Dermis microvascular lymphatic vessel endothelial cell (primary cell): ENCODE measurements at regions not wholly inside any gene's neighbourhood (a gene's known extent, or its start where the extent isn't known, plus 50 kb on each side); places are given as distances from the start of the nearest gene placed in this dataset.

Source experiments
- DNase-seq, 2 donors: peaks; one replicate each; pipeline versions ENCODE4 v3.0.0 to v3.0.0-alpha.2; 2010; ENCODE audit warnings: low read depth in 2 of 2

DNA sequence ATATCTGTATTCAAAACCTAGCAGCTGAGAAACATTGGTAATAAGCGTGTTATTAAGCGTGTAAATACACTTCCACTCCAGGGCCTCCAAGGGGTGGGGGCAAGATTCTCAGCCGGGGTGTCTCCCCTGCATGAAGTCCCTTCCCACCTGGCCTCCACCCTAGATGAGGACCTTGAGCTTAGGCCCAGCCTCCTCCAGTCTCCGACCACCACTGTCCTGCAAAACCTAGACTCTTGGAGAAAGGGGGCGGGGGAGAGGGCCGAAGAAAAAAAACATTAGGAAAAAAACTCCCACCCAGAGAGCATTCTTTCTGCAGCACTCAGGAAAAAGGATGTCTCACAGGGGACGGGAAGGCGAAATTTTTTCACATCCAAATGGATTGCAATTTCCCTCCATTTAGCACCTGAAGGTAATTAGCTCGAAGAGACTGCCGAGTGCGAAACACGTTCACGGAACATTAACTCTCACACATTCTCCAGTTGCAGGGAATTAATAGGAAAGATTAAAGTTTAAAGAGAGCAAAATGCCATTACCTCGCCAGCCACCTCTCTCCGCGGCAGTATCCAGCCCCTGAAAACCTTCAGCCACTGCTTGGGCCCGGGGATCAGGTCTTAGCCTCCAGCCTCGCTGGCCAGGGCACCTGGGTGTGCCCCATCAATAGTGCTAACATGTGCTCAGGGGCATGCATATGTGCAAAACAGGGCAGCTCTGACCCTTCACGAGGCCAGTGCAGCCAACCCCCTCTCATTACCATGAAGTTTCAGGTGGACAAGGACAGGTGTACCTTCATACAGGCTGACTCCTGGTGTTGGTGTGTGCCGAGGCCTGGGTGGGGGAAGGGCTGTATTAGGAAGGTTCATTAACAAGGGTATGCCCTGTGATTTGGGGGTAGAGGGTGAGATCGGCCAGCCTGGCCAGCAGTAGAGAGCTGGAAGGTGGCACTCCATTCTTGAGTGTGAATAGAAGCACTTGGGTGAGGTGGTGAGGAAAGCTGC lies 77.2 kb downstream of the HIF1AN start:
- no peak for DNase-seq

DNA sequence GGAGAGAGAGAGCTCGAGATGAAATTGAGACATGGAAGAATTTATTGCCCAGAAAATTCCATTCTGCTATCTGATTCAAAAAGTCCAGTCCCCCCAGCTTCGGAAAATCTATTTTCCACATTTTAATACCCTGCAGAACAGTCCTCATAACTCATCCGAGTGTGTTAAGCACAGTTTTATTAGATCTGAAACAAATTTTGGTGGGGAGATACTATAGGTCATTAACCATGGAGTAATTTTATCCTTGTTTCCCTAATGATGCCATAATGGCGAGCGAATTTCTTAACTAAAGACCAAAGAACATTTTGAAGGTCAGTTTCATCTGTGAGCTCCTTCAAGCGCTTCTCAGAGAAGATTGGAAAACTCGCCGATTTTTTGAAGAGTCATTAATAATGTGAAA lies 78.1 kb downstream of the HIF1AN start:
- no peak for DNase-seq

DNA sequence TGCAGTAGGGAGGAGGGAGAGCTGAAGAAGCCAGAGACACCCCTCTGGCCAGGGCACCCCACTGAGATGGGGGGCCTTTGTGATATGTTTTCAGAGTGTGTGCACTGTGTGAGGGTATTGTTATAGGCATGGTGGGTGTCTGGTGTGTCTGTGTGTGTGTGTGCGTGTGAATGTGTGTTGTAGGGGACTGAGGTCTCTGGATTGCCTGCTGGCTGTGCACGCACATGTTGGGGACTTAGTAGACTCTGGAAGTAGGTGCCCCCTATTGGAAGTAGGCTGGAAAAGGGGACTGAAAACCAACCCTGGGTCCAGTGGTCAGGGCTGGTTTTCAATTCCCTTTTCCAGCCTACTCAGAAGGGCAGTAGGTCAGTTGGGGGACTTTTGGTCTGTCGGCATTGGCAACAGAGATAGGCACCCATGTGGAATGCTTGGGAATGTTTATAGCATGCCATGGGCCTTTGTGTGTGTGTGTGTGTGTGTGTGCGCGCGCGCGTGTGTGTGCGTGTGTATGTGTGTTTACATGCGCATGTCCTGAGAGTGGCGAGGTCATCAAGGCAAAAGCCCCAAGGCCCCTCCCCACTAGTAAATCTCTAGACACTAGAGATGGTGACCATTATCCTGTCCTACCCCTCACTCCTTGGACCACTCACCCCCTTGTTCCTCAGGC lies 78.8 kb downstream of the HIF1AN start:
- no peak for DNase-seq

DNA sequence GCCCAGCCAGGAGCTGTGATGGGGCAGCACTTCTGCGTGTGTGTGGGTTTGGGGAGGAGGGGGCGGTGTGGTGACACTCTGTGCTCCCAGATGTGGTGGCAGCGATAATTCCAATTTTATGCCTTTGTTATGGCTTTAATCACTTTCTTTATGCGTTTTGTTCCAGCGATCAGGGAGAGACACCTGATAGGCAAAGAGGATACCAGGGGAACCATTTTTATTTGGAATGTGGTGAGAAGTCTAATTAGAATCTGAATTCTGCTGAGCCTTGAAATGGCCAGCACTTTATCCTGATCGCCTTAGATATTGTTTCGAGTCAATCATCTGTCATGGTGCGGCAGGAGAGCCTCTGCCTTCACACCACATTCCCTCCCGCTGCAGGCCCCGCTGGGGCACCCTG lies 79.5 kb downstream of the HIF1AN start:
- DNase-seq: no peak

DNA sequence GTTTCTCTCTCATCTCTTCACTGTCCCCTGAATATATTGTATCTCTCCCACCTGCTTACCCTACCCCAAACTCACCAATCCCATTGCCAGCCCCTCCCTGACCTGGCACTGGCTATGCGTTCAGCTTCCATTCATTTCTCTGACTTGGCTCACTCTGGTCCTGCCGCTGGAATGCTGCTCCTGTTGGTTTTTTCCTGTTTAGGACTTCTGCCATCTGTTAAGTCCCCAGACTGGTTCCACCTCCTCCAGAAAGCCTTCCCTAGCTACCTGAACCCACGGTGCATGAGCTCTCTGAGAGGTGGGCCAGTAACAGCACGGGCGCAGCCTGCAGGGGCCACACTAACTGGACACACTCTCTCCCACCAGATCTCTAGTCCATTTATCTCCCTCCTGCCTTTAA lies 80.2 kb downstream of the HIF1AN start:
- DNase-seq: no peak

DNA sequence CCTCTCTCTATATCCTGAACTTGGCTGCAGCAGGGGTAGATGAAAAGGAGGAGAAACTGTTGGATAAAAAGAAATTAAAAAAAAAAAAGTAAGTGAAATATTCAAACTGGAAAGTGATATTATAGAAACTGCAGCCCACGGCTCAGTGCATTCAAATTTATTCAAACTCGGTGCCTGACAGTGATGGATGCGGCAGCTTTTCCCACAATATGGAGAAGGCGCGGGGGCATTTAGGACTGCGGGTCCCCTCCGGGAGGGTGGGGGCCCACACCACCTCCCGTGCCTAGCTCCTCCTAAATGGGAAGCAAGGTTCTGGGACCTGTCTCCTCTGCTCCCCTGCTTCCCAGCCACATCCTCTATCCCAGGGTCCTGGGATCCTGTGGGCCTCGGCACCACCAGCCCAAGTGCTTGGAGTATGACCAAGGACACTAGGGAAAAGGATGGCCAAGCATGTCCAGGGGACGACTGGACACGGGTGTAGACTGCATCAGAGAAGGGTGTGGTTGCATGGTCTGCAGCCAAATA lies 82.4 kb downstream of the HIF1AN start:
- no peak for DNase-seq

DNA sequence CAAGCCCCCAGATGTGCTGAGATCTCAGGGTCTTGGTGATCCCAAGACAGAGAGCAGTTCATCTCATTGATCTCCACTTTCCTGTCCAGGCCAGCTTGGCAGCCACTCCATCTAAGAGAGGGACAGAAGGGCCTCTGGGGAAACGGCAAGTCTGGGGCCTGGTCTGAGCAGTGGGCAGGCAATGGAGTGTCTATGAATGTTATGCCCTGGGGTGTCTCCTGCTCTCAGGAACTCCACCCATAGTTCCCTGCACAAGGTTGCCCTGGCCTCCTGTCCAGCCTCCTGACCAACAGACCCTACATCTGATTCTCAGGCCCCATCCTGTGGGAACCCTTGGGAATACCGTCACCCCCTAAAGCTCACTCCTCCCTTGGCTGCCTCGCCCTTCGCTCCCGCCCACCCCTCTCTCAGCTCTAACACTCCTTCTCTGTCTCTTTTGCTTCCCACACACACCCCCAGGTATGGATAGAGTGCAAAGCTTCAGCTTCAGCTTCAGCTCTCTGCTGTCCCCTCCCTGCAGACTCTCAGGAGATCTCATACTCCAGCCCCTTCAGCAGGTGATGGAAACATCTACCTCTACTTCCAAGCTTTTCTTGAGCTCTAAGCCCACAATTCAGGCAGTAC lies 83.0 kb downstream of the HIF1AN start:
- no peak for DNase-seq

DNA sequence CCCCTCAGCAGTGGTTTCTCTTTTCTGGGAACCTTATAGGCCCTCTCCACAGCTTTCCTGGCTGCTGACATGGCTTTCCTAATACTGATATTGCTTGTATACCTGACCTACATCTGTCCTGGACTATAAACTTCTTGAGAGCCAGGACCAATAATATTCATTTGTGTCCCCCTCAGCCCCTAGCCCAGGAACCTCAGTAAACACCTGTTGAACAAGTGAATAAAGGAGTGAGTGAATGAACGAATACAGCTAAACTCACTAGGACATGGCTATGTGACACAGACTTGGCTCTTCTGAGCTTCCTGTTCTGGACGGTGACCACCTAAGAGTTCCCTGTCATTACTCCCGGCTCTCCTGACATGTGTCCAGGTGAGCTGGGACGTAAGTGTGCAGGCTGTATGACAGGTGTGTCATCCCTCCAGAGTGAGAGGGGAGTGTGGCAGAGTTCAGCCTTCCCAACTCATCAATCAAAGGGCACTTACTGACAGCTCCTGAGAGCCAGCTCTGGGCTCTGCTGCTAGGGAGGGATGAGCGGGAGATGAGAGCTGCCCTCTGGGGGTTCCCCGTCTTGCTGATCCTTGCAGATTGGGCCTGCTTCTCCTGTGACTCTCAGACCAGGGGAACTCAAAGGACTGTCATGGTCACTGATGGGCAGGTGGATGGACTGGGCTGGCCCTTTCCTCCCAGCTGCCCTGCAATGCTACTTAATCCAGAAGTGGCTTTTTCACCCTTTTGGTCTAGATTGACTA lies 84.5 kb downstream of the HIF1AN start:
- no peak for DNase-seq

DNA sequence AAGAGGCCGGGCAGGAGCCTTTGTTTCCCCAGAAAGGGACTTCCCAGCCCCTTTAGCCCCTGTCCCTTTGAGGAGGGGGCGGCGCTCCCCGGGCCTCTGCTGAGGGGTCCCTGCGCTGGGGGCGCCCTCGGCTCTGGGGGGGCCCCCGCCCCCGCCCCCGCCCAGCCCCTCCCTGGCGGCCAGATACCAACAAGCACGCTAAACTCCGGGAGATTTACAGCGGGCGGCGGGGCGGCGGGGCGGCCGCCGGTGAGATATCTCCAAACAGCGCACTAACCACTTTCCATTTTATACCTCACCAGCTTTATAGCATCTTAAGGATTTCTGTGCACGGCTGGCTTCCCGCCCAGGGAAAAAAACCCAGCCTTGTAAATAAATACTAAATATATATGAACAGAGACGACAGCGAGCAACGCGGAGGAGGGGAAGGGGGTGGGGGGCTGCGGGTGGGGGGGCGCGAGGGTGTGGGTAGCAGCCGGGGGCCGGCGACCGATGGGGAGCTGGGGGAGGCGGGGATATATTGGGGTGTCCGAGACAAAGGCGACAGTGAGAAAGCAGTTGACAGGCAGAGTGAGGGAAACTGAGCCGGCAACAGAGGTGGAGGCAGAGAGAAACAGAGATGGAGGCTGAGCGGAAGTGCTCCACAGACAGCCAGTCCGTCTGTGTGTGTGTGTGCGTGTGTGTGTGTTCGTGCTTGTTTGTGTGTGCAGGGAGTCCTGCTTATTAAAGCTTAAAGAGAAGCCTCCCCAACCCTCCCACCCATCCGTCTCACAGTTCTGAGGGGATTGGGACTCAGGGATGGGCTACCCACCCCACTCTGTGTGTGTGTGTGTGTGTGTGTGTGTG lies 85.8 kb downstream of the HIF1AN start:
- DNase-seq: no peak

DNA sequence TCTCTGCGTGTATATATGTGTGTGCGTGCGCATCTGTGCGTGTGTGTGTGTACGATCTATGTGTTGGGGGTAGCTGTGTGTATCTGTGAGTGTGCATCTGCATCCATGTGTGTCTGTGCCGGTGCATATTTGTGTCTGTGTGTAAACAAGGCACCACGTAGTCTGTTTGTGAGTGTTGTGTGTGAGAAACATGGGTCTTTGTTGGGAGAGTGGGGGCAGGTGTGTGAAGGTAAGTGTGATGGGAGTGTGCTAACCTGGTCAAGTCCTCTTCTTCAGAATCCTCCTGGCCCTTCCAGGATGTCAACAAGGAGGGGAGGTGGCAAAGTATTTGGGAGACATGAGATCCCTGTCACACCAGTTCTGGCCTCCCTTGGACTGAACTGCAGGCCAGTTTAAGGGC lies 87.2 kb downstream of the HIF1AN start:
- DNase-seq: no peak

DNA sequence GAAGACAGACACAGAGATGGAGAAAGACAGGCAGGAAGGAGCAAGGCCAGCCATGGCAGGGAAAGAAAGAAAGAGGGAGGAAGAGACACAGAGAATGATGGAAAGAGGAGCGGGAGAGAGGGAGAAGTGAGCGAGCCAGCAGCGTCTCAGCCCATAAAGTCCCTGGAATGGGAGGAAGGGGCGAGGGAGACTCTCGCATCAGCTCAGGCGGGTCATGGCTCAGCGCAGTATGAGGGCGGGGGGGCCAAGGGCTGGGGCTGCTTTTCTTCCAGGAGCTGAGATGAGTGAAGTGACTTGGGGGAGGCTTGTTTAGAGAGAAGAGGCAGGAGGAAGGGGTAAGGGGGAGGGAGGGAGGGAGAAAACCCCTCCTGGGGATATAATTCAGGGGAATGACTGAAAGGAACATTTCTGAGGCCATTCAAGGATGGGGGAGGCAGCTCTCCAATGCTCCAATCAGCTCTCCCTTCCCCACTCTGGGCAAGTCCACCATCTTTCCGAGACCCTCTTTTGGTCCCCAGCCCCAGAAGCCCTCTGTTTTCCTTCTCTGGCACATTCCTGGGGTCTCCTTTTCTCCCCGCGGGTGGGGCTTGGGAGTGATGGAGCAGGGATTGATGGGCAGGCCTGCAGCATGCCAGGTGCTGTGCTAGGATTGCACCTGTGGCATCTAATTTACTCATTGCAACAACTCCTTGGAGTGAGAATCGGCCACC lies 87.9 kb downstream of the HIF1AN start:
- DNase-seq: no peak

DNA sequence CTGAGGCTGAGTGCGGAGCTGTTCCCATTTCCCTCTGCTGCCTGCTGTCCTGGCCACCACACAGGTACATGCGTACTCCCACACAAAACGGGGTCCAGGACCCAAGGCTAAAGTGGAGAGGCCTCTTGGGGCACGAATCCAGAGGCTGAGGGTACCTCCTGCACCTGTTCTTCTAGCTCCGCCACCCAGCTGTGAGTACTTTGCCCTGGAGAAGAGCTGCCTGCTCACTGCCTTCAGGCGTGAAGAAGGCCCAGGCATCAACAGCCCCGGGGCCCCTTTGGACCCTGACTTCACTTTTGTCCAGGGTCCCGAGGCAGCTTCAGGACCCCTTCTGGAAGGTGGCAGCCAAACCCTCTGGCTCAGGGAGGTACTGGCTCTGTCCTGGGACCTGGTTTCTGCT lies 88.6 kb downstream of the HIF1AN start:
- no peak for DNase-seq

DNA sequence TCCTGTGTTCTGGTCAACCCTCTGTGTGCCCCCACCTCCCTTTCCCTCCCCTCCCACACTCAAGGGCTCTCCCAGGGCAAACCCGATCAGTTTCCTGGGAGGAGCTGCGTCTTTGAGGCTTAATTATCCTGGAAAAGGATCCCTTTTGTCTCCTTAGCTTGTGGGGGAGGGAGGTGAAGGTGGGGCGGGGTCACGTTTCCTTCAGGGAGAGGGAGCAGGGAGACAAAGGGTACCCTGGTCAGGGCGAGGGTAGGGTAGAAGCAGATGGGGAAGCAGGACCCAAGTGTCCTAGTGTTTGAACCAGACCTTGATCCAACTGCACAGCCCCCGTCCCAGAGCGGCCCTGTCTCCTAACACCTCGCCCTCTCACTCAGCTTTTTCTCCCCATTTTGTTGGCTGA lies 90.1 kb downstream of the HIF1AN start:
- no peak for DNase-seq

DNA sequence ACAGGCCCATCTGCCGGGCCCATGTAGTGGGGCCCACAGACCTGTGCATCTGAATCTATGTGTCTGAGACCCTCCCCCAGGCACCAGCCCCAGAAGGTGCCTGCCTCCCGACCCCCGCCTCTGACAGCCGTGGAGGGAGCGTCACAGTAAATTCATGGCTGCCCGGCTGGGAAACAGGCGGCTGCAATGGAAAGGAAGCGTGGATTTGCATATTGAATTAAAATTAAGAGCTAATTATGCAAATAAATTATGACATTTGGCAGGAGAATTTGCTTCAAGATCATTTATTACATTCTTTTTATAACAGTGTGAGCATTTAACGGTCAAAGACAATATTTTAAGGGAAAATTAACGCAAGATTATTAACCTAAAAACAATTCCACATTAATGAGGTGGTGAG lies 92.3 kb downstream of the HIF1AN start:
- no peak for DNase-seq

DNA sequence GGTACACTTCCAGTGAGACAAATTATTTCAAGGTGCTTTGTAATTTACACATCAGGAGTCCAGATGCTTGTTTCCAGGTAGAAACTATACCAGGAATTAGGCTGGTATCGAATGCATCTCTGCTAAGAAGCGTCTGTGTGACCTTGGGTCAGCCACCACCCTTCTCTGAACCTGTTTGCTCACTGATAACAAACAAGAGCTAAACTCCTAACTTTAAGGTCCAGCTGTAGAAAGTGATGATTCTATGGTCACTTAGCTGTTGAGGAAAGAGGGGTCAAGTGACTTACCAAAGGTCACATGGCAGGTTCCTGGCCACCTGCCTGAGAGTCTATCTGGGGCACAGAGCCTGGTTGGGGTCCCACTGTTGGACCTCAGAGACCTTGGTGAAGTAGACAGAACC lies 95.4 kb downstream of the HIF1AN start:
- DNase-seq: no peak

DNA sequence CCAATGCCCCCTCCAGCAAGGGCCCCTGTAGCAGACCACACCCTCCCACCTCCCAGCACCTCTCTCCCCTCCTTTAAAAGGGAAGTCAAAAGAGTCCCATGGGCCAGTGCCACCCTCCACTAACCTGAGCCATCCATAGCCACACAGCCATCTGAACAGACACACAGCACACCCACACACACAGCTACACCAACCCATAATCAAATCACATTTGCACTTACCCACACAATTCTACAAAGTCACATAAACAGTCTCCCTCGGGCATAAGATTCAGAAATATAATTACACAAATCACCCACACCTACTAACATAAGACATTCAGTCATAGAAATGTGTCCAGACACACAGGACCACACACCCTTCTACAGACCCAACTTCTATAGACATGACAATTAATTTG lies 96.3 kb downstream of the HIF1AN start:
- DNase-seq: no peak

DNA sequence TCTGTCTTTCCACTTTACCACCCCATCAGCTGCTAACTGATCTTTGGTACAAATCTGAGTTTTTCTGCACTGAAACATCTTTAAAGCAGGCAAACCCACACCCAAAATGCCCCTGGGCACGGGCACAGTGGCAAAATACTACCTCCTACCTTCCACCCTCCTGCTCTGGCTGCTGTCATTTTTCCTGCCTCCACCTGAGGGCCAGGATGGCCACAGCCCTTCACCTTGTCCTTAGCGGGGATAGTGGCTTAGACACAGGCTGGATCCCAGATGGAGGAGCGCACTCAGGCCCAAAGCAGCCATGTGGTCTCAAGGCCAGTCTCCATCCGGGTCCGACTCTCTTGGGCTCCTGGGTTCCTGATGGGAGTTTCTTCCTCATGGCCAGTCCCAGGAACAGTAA lies 98.3 kb downstream of the HIF1AN start:
- no peak for DNase-seq

DNA sequence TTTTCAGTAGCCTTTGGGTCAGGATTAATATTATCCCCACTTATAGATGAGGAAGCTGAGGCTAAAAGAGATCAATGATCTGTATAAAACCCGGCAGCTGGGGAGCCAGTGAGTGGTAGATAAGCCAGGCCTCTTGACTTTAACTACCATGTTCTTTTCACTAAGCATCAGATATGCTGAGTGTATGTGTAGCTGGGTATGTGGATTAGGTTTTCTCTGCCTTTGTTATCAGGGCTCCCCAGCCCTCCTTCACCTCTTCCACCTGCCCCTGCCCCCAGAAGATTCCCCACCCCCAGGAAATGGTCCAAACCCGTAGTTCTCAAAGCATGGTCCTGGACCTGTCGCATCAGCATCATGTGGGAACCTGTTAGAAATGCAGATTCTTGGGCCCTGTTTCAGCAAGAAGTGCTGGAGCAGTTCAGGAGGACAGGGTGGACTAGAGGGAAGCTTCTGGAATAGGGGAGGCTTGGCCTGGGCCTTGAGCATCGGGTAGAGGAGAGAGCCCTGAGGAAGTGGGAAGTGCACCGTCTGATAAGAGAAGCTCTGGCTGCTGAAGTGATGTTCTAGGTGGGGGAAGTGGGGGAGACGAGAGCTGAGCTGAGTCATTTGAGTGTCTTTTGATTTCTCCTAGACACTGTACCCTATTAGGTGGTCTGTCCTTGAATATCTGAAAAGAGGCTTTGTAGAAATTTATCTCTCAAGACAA lies 101.3 kb downstream of the HIF1AN start:
- DNase-seq: no peak

DNA sequence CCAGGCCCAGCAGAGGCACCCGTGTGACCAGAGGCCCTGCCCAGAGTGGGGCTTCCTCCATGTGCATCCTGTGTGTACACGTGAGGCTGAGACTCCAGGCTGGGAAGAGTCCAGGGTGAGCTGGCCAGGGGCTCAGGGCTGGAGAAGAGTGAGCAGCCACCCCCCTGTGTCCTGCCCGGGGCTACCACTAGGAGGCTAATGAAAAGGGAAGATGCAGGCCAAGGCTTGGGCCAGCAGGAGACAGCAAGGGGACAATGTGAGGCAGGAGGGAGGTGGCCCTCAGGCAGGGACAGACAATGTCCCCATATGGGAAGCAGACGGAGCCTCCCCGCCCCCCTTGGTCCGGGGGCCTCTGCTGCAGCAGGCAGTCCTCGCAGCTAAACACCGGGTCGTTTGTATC lies 102.0 kb downstream of the HIF1AN start:
- DNase-seq: peak in 1 of 2 donors; percentile 17
